PC-9 (cell line): ENCODE measurements at regions not wholly inside any gene's neighbourhood (a gene's known extent, or its start where the extent isn't known, plus 50 kb on each side); places are given as distances from the start of the nearest gene placed in this dataset.

Source experiments
- BruUV-seq: library from RNA; stranded (reverse); fragments of 400-500 nt; replicated peaks from 2 replicates; lab custom pipeline; 2021; lab: Mats Ljungman, UMichigan
- CTCF ChIA-PET: fragments of 300-600 bp; sonication (Branson Sonifier 250); formaldehyde crosslinking; loops from one replicate; lab custom pipeline; 2022; ENCODE audit warnings: antibody characterized with exemption; lab: Charles Lee
- POLR2A ChIA-PET: fragments of 300-600 bp; sonication (Branson Sonifier 250); formaldehyde crosslinking; loops from one replicate; lab custom pipeline; 2022; ENCODE audit warnings: antibody characterized with exemption; ENCODE audit not compliant: unreplicated experiment; lab: Charles Lee
- DNase-seq, 2 experiments: peaks; one replicate each; pipeline versions ENCODE4 v3.0.0 to v3.0.0-alpha.2; 2015 to 2022; ENCODE audit warnings: mixed read lengths in 1 of 2
- H2AFZ ChIP-seq: fragments of 200-600 bp; sonication (generic); 2 replicates; pipeline ENCODE4 v1.8.1; 2017; ENCODE audit warnings: antibody characterized with exemption
- H3F3A ChIP-seq: fragments of 200-600 bp; sonication (generic); 2 replicates; pipeline ENCODE4 v1.8.1; 2017; ENCODE audit warnings: antibody characterized with exemption, mild to moderate bottlenecking, low read depth; ENCODE audit not compliant: insufficient read depth
- H3K27ac ChIP-seq: fragments of 200-600 bp; sonication (generic); 2 replicates; pipeline ENCODE4 v1.6.1; 2016; ENCODE audit warnings: mixed run types
- H3K27me3 ChIP-seq: fragments of 200-600 bp; sonication (generic); 2 replicates; pipeline ENCODE4 v1.6.1; 2016; ENCODE audit warnings: low read depth, mixed run types; ENCODE audit not compliant: insufficient read depth
- H3K36me3 ChIP-seq: fragments of 200-600 bp; sonication (generic); 2 replicates; pipeline ENCODE4 v1.6.1; 2016; ENCODE audit warnings: low read depth, mixed run types
- H3K4me1 ChIP-seq: fragments of 200-600 bp; sonication (generic); replicated peaks from 2 replicates; pipeline ENCODE4 v1.6.1; 2016; ENCODE audit warnings: mixed run types; ENCODE audit not compliant: insufficient read depth
- H3K4me2 ChIP-seq: fragments of 200-600 bp; sonication (generic); 2 replicates; pipeline ENCODE4 v1.6.1; 2017; ENCODE audit warnings: mixed run types
- H3K4me3 ChIP-seq: fragments of 200-600 bp; sonication (generic); 2 replicates; pipeline ENCODE4 v1.6.1; 2016; ENCODE audit warnings: mixed run types
- H3K79me2 ChIP-seq: fragments of 200-600 bp; sonication (generic); 2 replicates; pipeline ENCODE4 v1.6.1; 2017; ENCODE audit warnings: low read depth, mixed run types
- H3K9me2 ChIP-seq: fragments of 200-600 bp; sonication (generic); 2 replicates; pipeline ENCODE4 v1.8.1; 2017; ENCODE audit warnings: mild to moderate bottlenecking; ENCODE audit not compliant: insufficient read depth
- H3K9me3 ChIP-seq: fragments of 200-600 bp; sonication (generic); 2 replicates; pipeline ENCODE4 v1.8.1; 2016; ENCODE audit warnings: low read depth; ENCODE audit not compliant: insufficient read depth
- H4K20me1 ChIP-seq: fragments of 200-600 bp; sonication (generic); 2 replicates; pipeline ENCODE4 v1.8.1; 2017; ENCODE audit not compliant: insufficient read depth
- CTCF ChIP-seq: fragments of 200-600 bp; sonication (generic); conservative IDR thresholded peaks from 2 replicates; pipeline ENCODE4 v1.6.1; 2017; ENCODE audit warnings: mixed run types, antibody characterized with exemption, mild to moderate bottlenecking, moderate library complexity
- EZH2 ChIP-seq: fragments of 200-600 bp; sonication (generic); IDR thresholded peaks from 2 replicates; pipeline ENCODE4 v1.8.0; 2017; ENCODE audit warnings: antibody characterized with exemption, low read depth
- intact Hi-C: fragments of 100-400 bp; cut with micrococcal nuclease; formaldehyde crosslinking; loops from one replicate; pipeline ENCODE4 v1.10.0; 2022; ENCODE audit not compliant: unreplicated experiment

- no peak overlapping the region for H3K4me3 ChIP-seq
- no peaks in the 10 kb centered on the region for H3K36me3 ChIP-seq
- H3K27me3 ChIP-seq, result no peaks in the 10 kb centered on the region
- no peak overlapping the region for H3K4me2 ChIP-seq
- no peaks in the 10 kb centered on the region for H3F3A ChIP-seq
- ChIA-PET POLR2A (no interaction called here), CTCF (interaction anchor here (0.7 kb wide), 1 partner anchor 709 kb away, joined by 6 read pairs; no protein-coding TSS in a partner anchor)
- TF ChIP-seq EZH2, result no peak
- no peak for TF ChIP-seq CTCF
- intact Hi-C loops, result no loop called here
- no peak overlapping the region for H2AFZ ChIP-seq
- no peak overlapping the region for H3K27ac ChIP-seq
- H3K9me3 ChIP-seq, result peaks cover 18% of the 10 kb centered on the region
- no TSS peak for BruUV-seq
- H3K79me2 ChIP-seq, result no peaks in the 10 kb centered on the region
- no peaks in the 10 kb centered on the region for H3K9me2 ChIP-seq
- no peak for DNase-seq
- H3K4me1 ChIP-seq, result no peaks in the 10 kb centered on the region
- H4K20me1 ChIP-seq, result no peaks in the 10 kb centered on the region
Measured at GRCh38 chr1:235035928-235036327, 92.7 kb downstream of the TOMM20 start.

- peaks cover 9% of the 10 kb centered on the region for H3K9me3 ChIP-seq
- H3K27me3 ChIP-seq, result no peaks in the 10 kb centered on the region
- no peak overlapping the region for H3K27ac ChIP-seq
- H3K4me1 ChIP-seq, result peaks cover 14% of the 10 kb centered on the region
- no peak for TF ChIP-seq CTCF
- TF ChIP-seq EZH2, result no peak
- H3K36me3 ChIP-seq, result no peaks in the 10 kb centered on the region
- no TSS peak for BruUV-seq
- CTCF ChIA-PET, result no interaction called here
- no peak overlapping the region for H2AFZ ChIP-seq
- H3K79me2 ChIP-seq, result no peaks in the 10 kb centered on the region
- H4K20me1 ChIP-seq, result no peaks in the 10 kb centered on the region
- no peak overlapping the region for H3K4me2 ChIP-seq
- H3K4me3 ChIP-seq, result no peak overlapping the region
- H3K9me2 ChIP-seq, result no peaks in the 10 kb centered on the region
- intact Hi-C loops, result no loop called here
- H3F3A ChIP-seq, result peaks cover 10% of the 10 kb centered on the region
- POLR2A ChIA-PET, result no interaction called here
- DNase-seq, result no peak
Measured at GRCh38 chr1:235030919-235031596, 97.6 kb downstream of the TOMM20 start.

GRCh38 chr1:235027862-235028250 lies 100.8 kb downstream of the TOMM20 start:
- Histone ChIP-seq H3K4me2 (no peak overlapping the region), H3F3A (peaks cover 16% of the 10 kb centered on the region), H4K20me1 (no peaks in the 10 kb centered on the region), H3K27me3 (no peaks in the 10 kb centered on the region), H3K79me2 (no peaks in the 10 kb centered on the region), H3K4me1 (peaks cover 14% of the 10 kb centered on the region), H3K27ac (no peak overlapping the region), H3K4me3 (no peak overlapping the region), H3K9me3 (peaks cover 9% of the 10 kb centered on the region), H3K9me2 (no peaks in the 10 kb centered on the region), H3K36me3 (no peaks in the 10 kb centered on the region), H2AFZ (no peak overlapping the region)
- ChIA-PET POLR2A (interaction anchor here (0.5 kb wide), 1 partner anchor 33 kb away, joined by 8 read pairs; no protein-coding TSS in a partner anchor), CTCF (no interaction called here)
- no peak for TF ChIP-seq CTCF
- TF ChIP-seq EZH2, result no peak
- intact Hi-C loops, result no loop called here
- BruUV-seq, result no TSS peak
- DNase-seq, result no peak
